Stimulated activated naive CD4-positive, alpha-beta T cell (primary cell): ENCODE measurements at regions not wholly inside any gene's neighbourhood (a gene's known extent, or its start where the extent isn't known, plus 50 kb on each side); places are given as distances from the start of the nearest gene placed in this dataset.
"Not testable (repeated sequence)": the region's sequence is repeated elsewhere in the genome, so short reads cannot be mapped to it uniquely, and the experiment has no call there.

ENCODE experiments used
- DNase-seq, 6 experiments: peaks; one replicate each; lab custom pipeline; 2025; lab: John Stamatoyannopoulos, UW

- no peak for DNase-seq
These were observed 301.8 kb downstream of the MED10 start for GRCh38 chr5:6076341-6077239.

GRCh38 chr5:6072488-6072887 lies 305.9 kb downstream of the MED10 start:
- DNase-seq, result not testable (repeated sequence)

- DNase-seq, result no peak
These were observed 308.7 kb downstream of the MED10 start for GRCh38 chr5:6069496-6070185.

- no peak for DNase-seq
These were observed 312.3 kb downstream of the MED10 start for GRCh38 chr5:6066016-6066415.

GRCh38 chr5:6059137-6059800 lies 319.1 kb downstream of the MED10 start:
- DNase-seq, result no peak

GRCh38 chr5:6058055-6058715 lies 320.2 kb downstream of the MED10 start:
- DNase-seq, result no peak

GRCh38 chr5:6056280-6056679 lies 322.1 kb downstream of the MED10 start:
- no peak for DNase-seq

- no peak for DNase-seq
These were observed 328.7 kb downstream of the MED10 start for GRCh38 chr5:6049662-6050061.

- no peak for DNase-seq
These were observed 329.6 kb downstream of the MED10 start for GRCh38 chr5:6048746-6049145.

- no peak for DNase-seq
These were observed 331.9 kb downstream of the MED10 start for GRCh38 chr5:6046296-6046967.

GRCh38 chr5:6043491-6044310 lies 334.6 kb downstream of the MED10 start:
- no peak for DNase-seq

- no peak for DNase-seq
These were observed 336.3 kb downstream of the MED10 start for GRCh38 chr5:6041977-6042550.

- no peak for DNase-seq
These were observed 339.2 kb downstream of the MED10 start for GRCh38 chr5:6039111-6039510.

GRCh38 chr5:6036006-6036405 lies 342.3 kb downstream of the MED10 start:
- DNase-seq, result no peak

GRCh38 chr5:6029811-6030271 lies 348.5 kb downstream of the MED10 start:
- no peak for DNase-seq

- DNase-seq, result no peak
These were observed 351.5 kb downstream of the MED10 start for GRCh38 chr5:6026766-6027406.

GRCh38 chr5:6019612-6020011 lies 358.7 kb downstream of the MED10 start:
- DNase-seq, result no peak

- DNase-seq, result no peak
These were observed 364.8 kb downstream of the MED10 start for GRCh38 chr5:6013506-6013905.

- DNase-seq, result no peak
These were observed 367.1 kb downstream of the MED10 start for GRCh38 chr5:6011199-6011598.

GRCh38 chr5:6006838-6007314 lies 371.5 kb downstream of the MED10 start:
- no peak for DNase-seq
